T47D (cell line): ENCODE measurements at regions not wholly inside any gene's neighbourhood (a gene's known extent, or its start where the extent isn't known, plus 50 kb on each side); places are given as distances from the start of the nearest gene placed in this dataset.

Experiments used
- DNase-seq, 2 experiments: peaks; one replicate each; pipeline versions ENCODE4 v3.0.0 to v3.0.0-alpha.2; 2011 to 2012; ENCODE audit warnings: low read depth in 1 of 2, low spot score in 1 of 2
- JUND ChIP-seq: IDR thresholded peaks from 2 replicates; pipeline ENCODE4 v1.6.1; 2012; ENCODE audit warnings: low read depth
- in situ Hi-C: cut with HindIII; loops from 2 replicates; pipeline ENCODE4 v1.10.0; 2016; ENCODE audit warnings: low sequenced_read_pairs, low pct_unique_long_range_greater_than_20kb

DNA sequence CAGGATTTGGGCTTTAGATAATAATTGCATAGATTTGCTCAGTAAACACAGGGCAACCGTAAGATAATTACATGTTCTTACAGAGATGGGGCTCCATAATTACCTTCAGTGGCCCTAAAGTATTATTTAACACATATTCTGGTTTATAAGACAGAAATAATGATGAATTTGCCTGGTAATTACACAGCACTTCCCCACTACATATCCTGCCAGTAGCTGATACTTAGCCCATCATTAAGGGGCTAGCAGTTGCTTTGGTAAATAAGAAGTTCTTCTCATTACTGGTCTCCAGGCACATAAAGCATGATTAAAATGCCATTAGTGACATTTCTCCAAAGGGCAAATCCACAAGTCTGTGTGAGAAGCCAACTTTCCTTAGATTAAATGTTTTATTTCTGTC, 158.7 kb downstream of the NUAK1 start:
- no peak for DNase-seq
- no peak for TF ChIP-seq JUND
- in situ Hi-C loops = no loop called here

DNA sequence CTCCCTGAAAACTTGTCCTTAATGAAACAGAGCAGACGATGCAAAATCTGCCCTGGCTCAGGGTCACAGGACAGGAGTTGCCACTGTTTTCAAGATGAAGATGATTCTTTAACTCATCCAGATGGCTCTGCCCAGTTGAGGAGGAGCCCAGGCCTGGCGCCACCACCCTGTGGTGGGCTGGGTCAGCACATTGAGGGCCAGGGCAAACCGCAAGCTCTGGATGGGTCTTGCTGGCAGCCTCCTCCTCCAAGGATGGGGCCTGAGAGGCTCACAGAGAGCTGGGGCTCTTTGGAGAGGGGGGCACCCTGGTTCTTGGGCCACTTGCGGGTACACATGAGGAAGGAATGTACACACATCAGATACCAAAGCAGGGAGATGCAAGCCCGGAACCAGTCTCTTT, 158.2 kb downstream of the NUAK1 start:
- in situ Hi-C loops = no loop called here
- no peak for TF ChIP-seq JUND
- DNase-seq = no peak

DNA sequence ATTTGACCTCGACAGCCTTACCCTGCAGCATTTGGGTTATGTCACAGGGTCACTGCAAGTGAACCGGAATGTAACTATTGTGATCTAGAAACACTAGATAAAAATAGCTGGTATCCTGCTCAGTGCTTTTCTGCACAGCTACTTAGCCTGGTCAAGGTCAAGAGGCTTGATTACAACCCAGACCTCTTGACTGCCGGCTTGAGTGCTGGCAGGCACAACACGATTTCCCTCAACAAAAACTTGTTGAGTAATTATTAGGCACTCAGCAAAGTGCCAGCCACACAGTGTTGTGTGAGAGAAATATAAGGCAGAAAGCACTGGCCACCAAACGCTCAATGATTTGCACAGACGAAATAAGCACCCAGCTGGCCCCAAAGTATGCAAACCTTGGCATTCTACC, 156.7 kb downstream of the NUAK1 start:
- TF ChIP-seq JUND = no peak
- no peak for DNase-seq
- in situ Hi-C loops = no loop called here

DNA sequence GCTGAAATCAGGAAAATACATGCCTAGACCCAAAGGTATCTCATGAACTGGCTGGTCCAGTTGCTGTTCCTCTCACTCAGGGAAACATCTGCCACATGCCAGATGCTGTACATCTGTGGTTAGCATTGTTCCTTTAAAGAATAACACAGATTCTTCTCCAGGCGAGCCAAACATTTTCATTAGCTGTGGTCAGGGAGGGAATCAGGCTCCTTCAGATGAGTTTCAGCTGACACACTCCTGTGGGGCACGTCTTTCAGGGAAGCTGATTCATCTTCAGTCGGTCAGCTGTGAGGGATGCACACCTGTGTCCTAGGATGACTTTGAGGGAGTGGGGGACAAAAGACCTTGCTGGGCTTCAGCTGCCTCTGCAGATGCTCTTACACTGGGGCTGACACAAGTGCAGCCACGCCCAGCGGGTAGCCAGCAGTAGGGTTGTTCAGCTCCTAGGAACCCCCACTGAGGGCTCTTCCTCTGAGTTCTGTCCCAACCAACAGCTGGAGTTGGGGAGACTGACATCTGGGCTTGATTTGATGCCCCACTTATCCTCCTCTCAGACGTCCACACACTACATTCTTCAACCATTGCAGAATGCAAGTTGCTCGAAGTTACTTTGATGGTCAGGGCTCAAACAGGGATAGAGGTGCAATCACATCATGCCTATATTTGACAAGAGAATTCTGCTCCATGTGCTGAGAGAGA, 155.0 kb downstream of the NUAK1 start:
- no peak for TF ChIP-seq JUND
- no peak for DNase-seq
- in situ Hi-C loops = no loop called here

DNA sequence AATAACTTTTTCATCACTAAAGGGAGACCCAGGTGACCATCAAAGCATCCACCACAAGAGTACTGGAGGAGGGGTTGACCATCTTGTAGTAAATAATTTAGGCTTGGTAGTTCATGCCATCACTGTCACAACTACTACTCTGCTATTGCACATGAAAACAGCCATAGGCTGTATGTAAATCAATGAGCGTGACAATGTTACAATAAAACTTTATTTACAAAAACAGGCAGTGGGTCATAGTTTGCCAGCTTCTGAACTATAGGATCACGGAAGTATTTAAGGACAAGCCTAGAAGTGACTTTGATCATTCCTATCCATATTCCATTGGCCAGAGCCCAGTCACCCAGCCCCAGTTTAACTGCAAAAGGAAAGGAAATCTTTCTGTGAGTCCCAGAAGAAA, 153.4 kb downstream of the NUAK1 start:
- in situ Hi-C loops = no loop called here
- TF ChIP-seq JUND = no peak
- DNase-seq = no peak

DNA sequence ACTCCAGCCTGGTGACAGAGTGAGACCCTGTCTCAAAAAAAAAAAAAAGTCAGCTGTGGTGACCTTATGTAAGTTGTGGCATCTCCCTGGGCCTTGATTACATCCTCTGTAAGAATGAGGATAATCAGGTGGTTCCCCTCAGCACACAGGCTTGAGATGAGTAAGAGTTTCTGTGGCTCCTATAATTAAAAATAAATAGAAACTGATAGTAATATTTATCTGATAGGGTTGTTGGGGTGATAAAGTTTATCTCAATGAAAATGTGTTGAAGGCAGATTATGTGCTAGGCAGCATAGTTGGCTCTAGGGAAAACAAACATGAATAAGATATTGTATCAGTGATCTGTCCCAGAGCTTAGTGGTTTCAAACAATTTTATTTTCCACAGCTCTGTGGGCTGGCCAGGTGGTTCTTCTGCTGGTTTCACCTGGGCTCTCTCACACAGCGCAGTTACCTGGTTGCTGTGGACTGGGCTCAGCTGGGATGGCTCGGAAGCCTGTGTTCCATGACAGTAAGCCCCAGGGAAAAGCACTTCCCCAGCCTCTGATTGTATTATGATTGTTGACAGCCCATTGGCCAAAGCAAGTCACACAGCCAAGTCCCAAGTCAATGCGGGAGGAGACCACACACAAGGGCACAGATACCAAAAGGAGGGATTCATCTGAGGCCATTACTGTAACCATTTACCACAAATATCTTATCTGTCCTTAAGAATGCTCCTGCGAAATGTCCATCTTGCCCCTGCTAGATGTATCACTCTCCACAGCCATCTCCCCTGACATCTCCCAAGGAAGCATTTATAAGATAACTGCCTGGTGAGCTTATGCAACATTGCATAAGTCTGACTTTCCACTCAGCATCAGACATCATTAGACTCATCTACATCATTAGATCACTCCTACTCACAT, 151.7 kb downstream of the NUAK1 start:
- in situ Hi-C loops = no loop called here
- TF ChIP-seq JUND = no peak
- DNase-seq = no peak

- in situ Hi-C loops = no loop called here
- no peak for TF ChIP-seq JUND
- DNase-seq = no peak
Observed at GRCh38 chr12:105987685-105988035, 151.1 kb downstream of the NUAK1 start.

DNA sequence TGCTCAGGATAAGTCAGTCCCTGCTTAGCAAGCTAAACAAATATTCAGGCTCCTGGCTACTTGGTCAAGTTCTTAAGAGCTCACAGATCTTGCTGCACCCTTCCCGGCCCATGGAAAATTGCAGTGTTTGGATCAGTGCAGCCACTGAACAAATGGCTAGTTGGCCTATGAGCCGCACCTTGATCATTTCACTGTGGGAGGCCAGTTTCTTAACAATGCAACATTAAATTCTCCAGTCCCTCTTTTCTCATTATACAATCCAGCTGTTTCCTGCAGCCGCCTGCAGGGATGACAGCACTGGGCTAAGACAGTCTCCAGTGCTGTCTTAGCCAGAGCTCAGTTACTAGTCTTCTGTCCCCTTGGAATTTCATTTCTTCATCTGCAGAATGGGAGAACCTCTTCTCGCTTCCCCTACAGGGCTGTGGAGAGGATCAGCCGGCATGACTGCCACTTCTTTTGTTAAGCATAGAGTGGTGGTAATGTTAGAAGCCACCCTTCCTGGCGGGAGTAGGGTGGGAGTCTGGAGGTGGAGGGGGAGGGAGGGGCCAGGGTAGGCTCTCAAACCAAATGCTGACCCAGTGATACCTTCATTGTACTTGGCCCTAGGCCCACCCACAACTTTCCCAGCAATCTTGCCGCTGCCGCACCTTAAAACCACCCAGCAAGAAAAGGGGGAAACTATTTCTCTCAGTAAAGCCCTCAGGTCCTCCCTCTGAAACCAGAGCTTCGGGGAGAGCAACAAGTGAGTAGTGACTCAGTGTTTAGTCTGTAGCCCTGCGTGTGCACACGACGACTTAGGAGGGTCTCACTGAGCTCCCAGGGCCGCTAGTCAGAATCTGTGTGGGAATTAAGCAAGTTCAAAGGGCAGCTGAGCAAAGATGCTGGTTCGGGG, 145.7 kb downstream of the NUAK1 start:
- TF ChIP-seq JUND = no peak
- in situ Hi-C loops = no loop called here
- DNase-seq = no peak

DNA sequence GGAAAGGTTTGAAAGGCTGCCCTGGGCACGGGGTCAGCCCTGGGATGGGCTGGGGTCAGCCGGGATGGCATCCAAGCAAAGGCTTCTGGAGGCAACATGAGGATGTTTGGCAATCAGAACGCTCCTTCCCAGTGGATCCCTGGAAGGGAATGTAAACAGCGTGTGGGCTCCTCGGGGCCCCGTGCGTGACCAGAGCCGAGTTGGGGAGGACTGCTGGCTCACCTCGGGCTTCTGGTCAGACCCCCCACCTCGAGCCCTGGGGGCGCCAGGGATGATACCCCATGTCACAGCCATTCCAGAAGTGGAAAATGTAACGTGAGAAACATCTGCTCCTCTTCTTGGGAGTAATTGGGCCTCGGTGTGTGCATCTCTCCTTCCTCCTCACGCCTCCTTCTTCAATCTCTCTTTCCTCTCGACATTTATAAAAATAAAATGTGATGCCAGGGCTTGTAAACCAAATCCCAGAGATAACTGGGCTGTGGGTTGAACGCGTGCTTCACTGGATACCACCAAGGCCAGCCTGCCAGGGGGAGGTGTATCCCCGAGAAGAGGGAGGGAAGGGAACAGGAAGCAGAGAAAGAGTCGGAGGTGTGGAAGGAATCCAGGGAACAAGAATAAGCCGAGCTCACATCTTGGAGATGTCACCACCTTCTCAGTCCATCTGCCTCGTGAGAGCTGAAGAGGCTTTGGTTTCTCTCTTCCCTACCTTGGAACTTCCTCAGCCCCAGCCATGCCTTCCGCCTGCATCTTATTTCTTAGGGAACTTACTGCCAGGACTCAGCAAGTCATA, 144.8 kb downstream of the NUAK1 start:
- no peak for TF ChIP-seq JUND
- DNase-seq = no peak
- in situ Hi-C loops = no loop called here

DNA sequence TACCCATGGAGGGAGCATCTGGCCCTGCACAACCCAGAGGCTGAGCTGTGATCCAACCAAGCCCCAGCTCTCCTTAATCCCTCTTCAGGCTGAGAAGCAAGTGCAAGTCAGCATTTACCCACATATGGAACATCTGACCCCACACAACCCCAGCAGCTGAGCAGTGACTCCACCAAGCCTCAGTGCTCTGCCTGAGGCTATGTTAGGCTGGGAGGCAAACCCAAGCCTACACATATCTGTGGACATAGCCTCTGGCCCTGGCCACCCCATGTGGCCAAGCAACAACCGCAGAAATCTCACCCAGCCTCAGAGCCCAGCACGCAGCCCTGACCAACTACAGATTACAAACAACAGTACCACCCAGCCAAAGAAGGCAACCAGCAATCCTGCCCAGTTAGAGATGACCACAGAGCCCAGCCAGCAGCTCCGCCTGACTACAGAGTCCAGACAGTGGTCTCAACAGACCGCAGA, 142.8 kb downstream of the NUAK1 start:
- in situ Hi-C loops = no loop called here
- TF ChIP-seq JUND = no peak
- no peak for DNase-seq

DNA sequence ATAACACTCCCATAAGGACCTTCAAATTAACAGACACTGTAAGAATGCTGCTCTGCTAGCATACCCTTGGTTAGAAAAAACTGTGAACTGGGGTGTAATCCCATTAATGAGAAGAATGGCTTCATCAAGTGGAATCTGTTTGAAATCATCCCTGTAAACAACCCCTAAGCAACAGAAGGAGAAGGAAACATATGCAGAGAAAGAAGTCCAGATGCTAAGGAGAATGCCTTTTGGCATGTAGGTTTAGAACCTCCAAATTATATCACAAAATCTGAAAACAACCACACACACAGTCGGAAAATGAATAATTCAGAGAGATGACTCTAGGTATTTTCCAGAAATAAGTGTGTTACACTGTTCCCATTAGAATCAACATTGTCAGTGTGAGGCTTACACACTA, 140.2 kb downstream of the NUAK1 start:
- DNase-seq = no peak
- in situ Hi-C loops = no loop called here
- no peak for TF ChIP-seq JUND
